ENCODE measurements at regions not wholly inside any gene's neighbourhood (a gene's known extent, or its start where the extent isn't known, plus 50 kb on each side); places are given as distances from the start of the nearest gene placed in this dataset.

DNA sequence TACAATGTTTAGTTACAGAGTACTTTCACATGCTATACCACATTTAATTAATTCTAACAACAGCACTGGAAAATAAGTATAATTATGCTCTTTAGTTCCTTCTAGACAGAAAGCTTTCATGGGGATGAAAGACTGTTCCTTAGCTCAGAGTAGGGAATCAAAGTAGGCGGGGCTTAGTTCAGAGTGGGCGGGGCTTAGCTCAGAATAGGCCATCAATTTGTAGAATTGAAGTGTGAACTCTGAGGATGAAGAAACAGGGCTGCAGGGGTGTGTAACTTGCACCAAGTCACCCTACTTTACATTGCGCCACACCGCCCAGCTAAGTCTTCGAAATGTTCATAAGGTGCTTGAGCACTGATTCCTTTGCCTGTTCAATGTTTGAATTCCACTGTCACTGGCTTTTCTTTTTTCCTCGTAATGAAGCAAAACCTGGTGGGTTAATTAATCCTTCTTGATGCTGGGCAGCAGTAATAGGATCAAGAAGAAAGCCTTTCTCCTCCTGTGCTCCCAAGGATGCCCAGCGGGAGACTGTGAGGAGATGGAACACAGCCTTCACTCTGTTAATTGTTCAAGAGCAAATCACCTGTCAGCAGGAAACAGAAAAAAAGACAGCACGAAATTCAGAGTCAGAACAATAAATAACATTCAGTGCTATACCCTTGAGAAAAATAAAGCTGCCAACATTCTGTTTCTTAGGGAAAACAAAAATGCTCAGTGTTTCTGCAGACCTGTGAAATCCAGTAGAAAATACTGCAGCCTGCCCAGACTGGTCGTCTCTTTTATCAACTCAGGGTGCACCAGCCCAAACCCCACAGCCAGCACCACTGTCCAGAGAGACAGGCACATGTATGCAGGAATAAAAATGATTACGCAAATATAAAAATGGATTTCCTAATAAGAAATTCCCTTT lies 66.5 kb upstream of the CAMK1G start:
- Histone ChIP-seq H3K27me3 (ENCODE audit: control insufficient read depth in 2 of 2, insufficient read depth in 2 of 2, low read length in 2 of 2) (no peaks in the 10 kb centered on the region), H3K4me3 (replicated peaks in 1 of 3; ENCODE audit: low read depth in 2 of 3, low read length in 3 of 3) (no peak overlapping the region), H3K79me2 (ENCODE audit: insufficient read depth, low read length) (no peaks in the 10 kb centered on the region), H3K4me2 (replicated peaks; ENCODE audit: extremely low read depth, low read length, poor library complexity, severe bottlenecking) (no peak overlapping the region), H4K20me1 (ENCODE audit: insufficient read depth, low read length) (no peaks in the 10 kb centered on the region), H3K4me1 (ENCODE audit: control insufficient read depth in 1 of 2, insufficient read depth in 2 of 2, low read length in 2 of 2) (no peaks in the 10 kb centered on the region), H2AFZ (ENCODE audit: insufficient read depth, low read depth, low read length, poor library complexity, severe bottlenecking) (no peak overlapping the region), H3K36me3 (replicated peaks in 1 of 2; ENCODE audit: control insufficient read depth in 1 of 2, insufficient read depth in 2 of 2, low read length in 2 of 2) (no peaks in the 10 kb centered on the region), H3K9me3 (replicated peaks in 1 of 2; ENCODE audit: control insufficient read depth in 1 of 2, insufficient read depth in 1 of 2, low read length in 2 of 2) (no peaks in the 10 kb centered on the region), H3K9ac (ENCODE audit: insufficient read depth, low read length, poor library complexity, severe bottlenecking) (no peak overlapping the region), H3K27ac (ENCODE audit: low read depth in 1 of 2, low read length in 2 of 2) (no peak overlapping the region)
- Mint-ChIP-seq H3K4me1 (no peaks in the 10 kb centered on the region), H3K27ac (peak overlapping the region in 1 of 7 donors; percentile 36), H3K9me3 (peaks cover 0 to 3% (median 0%) of the 10 kb centered on the region in 7 donors), H3K36me3 (no peaks in the 10 kb centered on the region), H3K4me3 (no peak overlapping the region), H3K27me3 (ENCODE audit: low read depth in 3 of 3) (peaks cover 0 to 3% (median 1%) of the 10 kb centered on the region in 3 donors)
- DNase-seq = no peak
- TF ChIP-seq, protein P1, sequence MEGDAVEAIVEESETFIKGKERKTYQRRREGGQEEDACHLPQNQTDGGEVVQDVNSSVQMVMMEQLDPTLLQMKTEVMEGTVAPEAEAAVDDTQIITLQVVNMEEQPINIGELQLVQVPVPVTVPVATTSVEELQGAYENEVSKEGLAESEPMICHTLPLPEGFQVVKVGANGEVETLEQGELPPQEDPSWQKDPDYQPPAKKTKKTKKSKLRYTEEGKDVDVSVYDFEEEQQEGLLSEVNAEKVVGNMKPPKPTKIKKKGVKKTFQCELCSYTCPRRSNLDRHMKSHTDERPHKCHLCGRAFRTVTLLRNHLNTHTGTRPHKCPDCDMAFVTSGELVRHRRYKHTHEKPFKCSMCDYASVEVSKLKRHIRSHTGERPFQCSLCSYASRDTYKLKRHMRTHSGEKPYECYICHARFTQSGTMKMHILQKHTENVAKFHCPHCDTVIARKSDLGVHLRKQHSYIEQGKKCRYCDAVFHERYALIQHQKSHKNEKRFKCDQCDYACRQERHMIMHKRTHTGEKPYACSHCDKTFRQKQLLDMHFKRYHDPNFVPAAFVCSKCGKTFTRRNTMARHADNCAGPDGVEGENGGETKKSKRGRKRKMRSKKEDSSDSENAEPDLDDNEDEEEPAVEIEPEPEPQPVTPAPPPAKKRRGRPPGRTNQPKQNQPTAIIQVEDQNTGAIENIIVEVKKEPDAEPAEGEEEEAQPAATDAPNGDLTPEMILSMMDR (IDR thresholded peaks at IDR 0.05) = no peak
- WGBS (ENCODE audit: insufficient coverage) = 78% methylated on average over 5 of the region's 10 CpGs
- intact Hi-C loops (cut with micrococcal nuclease) = no loop called here

DNA sequence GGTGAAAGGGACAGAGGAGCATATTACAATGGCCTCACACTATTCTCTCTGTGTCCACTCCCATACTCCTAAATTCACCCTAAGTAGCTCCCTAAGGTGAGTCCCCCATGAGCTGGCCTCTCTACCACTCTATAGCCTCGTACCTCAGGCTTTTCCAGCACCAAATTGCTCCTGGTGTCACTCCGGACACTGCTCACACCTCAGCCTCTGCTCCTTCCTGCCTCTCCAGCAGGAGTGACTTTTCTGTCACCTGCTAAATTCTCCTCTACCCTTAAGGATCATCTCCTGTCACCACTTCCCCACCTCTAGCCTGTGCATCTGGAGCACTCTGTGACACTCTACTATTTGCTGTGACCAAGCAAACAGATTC lies 65.8 kb upstream of the CAMK1G start:
- TF ChIP-seq, protein P1 (IDR thresholded peaks at IDR 0.05) = no peak
- no peaks in the 10 kb centered on the region for H3K36me3 Mint-ChIP-seq
- H3K27me3 Mint-ChIP-seq (ENCODE audit: low read depth in 3 of 3) = peaks cover 1 to 3% (median 1%) of the 10 kb centered on the region in 3 donors
- H2AFZ ChIP-seq (ENCODE audit: insufficient read depth, low read depth, low read length, poor library complexity, severe bottlenecking) = no peak overlapping the region
- H3K27ac Mint-ChIP-seq = peak overlapping the region in 1 of 7 donors; percentile 12
- H3K9ac ChIP-seq (ENCODE audit: insufficient read depth, low read length, poor library complexity, severe bottlenecking) = no peak overlapping the region
- no peak overlapping the region for H3K4me3 ChIP-seq (replicated peaks in 1 of 3; ENCODE audit: low read depth in 2 of 3, low read length in 3 of 3)
- whole genome bisulfite sequencing (ENCODE audit: insufficient coverage) = 100% methylated on average over 2 of the region's 2 CpGs
- H3K4me2 ChIP-seq (replicated peaks; ENCODE audit: extremely low read depth, low read length, poor library complexity, severe bottlenecking) = no peak overlapping the region
- H3K9me3 Mint-ChIP-seq = peaks cover 0 to 3% (median 0%) of the 10 kb centered on the region in 7 donors
- H3K79me2 ChIP-seq (ENCODE audit: insufficient read depth, low read length) = no peaks in the 10 kb centered on the region
- H4K20me1 ChIP-seq (ENCODE audit: insufficient read depth, low read length) = no peaks in the 10 kb centered on the region
- H3K36me3 ChIP-seq (replicated peaks in 1 of 2; ENCODE audit: control insufficient read depth in 1 of 2, insufficient read depth in 2 of 2, low read length in 2 of 2) = no peaks in the 10 kb centered on the region
- intact Hi-C loops (cut with micrococcal nuclease) = no loop called here
- H3K4me3 Mint-ChIP-seq = no peak overlapping the region
- H3K27me3 ChIP-seq (ENCODE audit: control insufficient read depth in 2 of 2, insufficient read depth in 2 of 2, low read length in 2 of 2) = no peaks in the 10 kb centered on the region
- DNase-seq = no peak
- no peaks in the 10 kb centered on the region for H3K4me1 ChIP-seq (ENCODE audit: control insufficient read depth in 1 of 2, insufficient read depth in 2 of 2, low read length in 2 of 2)
- no peaks in the 10 kb centered on the region for H3K4me1 Mint-ChIP-seq
- no peak overlapping the region for H3K27ac ChIP-seq (ENCODE audit: low read depth in 1 of 2, low read length in 2 of 2)
- H3K9me3 ChIP-seq (replicated peaks in 1 of 2; ENCODE audit: control insufficient read depth in 1 of 2, insufficient read depth in 1 of 2, low read length in 2 of 2) = no peaks in the 10 kb centered on the region
